ENCODE measurements at regions not wholly inside any gene's neighbourhood (a gene's known extent, or its start where the extent isn't known, plus 50 kb on each side); places are given as distances from the start of the nearest gene placed in this dataset.
A peak's percentile ranks its signal among the peaks of the same experiment; 100 is the strongest.
"Not testable (repeated sequence)": the region's sequence is repeated elsewhere in the genome, so short reads cannot be mapped to it uniquely, and the experiment has no call there.

DNA sequence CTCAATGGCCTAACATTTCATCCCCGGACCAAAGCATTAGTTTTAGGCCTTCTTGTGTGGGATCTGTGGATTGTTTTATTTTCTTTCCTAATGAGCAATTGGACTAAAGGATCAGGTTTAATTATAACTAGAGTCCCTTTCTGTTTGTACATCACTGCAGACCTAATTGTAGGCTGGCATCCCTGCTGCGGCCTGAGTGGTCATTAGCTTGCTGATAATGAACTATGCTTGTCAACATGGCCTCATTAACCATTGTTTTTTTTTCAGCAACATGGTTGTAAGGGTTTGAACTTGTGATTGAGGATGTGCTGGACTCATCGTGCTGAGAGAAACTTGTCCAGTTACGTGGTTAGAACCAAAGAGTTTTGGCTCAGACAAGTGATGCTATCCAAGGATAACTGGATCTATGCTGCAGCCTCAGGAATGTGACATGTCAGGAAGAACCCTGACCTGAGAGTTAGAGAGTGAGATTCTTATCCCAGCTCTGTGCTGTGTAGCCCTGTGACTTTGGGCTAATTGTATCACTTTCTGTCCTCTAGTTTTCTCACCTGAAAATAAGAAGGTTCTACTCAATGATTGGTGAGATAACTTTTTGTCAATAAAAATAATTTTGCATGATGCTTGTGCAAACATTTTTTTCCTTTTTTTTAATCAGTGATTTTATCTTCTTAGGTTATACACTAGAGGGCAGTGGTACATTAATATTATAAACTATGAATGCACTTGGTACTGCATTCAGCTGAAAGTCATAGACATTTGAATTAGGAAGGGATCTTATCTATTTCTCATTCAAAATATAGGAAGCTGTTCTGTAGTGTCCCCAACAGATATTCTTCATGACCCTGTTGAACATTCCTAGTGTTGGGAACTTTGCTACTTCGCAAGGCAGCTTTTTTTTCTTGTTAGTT lies 140.9 kb downstream of the RNF144B start:
- DNase-seq, result peak in 1 of 2 donors; percentile 28

DNA sequence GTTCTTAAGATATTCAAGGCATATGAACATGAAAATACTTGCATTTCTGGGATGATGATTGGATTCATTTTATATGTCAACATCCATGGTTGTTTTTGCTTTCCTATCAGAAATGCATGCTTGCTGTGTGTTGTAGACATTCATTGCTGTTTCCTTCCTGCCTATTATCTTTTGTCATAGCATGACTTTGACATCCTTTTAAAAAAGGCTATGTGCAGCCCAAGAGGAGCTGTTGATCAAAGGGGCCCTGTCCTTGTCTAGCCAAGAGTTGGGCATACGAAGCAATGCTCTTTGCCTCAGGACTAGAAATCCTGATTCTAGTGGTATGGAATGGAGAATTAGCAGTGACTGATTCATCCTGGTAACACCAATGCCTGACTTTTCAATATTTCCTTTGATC lies 143.1 kb downstream of the RNF144B start:
- DNase-seq, result no peak

GRCh38 chr6:18532139-18532538 lies 145.0 kb downstream of the RNF144B start:
- DNase-seq, result no peak

DNA sequence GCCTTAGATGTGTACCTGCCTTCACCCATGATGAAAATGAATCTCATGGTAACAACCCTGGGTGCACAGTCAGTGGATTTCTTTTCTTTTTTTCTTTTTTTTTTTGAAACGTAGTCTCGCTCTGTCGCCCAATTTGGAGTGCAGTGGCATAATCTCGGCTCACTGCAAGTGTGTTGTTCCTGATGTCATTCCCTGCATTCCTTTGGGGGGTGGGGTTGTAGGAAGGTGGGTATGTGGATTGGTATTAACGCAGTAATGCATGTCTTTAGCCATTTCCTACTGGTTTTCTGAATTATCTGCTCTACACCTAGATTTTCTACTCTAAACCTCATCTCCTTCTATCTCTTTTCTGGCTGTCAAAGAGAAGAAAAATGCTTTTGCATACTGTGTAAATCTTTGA lies 146.6 kb downstream of the RNF144B start:
- no peak for DNase-seq

- DNase-seq, result no peak
Observed at GRCh38 chr6:18536591-18537055, 149.5 kb downstream of the RNF144B start.

- DNase-seq, result no peak
Observed at GRCh38 chr6:18538315-18538714, 151.2 kb downstream of the RNF144B start.

DNA sequence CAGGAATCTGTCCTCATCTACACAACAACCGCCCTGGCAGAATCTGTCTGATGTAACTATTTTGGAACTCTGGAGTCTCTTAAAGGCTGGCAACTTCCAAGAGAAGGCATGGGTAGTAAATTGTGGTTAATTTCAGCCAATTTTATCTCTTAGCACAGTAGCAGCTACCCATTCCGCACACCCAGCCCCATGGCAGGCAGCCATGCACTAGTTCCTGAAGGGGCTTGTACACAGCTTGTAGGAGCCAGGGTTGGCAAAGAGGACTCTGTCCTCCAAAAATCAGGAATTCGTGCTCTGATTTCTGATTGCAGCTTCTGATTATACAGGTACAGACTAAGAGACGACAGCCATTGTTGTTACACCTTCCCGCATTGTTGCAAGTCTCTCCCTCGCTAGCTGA lies 155.9 kb downstream of the RNF144B start:
- no peak for DNase-seq

- not testable (repeated sequence) for DNase-seq
Observed at GRCh38 chr6:18545142-18545541, 158.0 kb downstream of the RNF144B start.

DNA sequence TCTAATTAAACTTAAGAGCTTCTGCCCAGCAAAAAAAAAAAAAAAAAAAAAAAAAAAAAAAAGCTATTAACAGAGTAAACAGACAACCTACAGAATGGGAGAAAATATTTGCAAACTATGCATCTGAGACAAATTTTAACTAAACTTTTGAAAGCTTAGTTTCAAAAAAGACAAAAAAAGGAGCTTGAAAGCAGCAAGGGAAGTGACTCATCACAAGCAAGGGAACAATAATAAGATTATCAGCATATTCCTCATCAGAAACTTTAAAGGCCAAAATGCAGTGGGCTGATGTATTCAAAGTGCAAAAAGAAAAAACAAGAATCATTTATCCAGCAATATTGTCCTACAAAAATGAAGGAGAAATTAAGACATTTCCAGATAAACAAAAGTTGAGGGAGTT lies 158.6 kb downstream of the RNF144B start:
- DNase-seq, result no peak

DNA sequence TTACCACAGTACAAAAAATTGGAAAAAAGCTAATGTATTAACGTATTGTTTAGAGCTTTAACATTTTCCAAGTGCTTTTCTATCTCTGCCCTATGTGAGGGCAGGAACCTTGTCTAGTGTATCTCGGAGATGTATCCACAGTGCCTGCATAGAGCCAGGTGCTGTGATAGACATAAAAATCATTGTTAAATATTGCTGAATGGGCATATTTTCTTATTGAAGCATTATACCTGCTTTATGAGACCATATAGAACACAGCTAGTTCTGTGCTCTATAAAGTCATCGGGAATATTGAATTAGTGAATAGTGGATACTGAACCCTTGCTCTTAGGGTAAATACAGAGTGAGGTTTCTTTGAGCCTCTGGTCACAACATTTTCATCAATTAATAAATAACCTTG lies 163.0 kb downstream of the RNF144B start:
- DNase-seq, result no peak

DNA sequence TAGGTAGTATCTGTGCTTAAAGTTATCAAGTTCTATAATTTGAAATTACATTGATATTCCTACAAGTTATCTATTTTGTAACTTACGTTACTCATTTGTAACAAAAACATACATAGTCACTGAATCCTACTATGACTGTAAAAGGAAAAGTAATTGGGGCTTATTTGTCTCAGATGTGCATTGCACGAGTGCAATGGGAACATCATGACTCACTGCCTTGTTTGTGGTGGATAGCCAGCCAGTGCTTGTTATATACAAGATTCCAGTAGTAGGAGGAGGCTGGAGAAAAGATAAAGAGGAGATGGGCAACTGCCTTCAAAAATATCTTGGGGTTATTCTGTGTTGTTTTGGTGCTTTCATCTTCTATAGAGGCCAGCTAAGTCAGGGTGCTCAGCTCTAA lies 164.1 kb downstream of the RNF144B start:
- DNase-seq, result no peak

GRCh38 chr6:18555750-18556149 lies 168.6 kb downstream of the RNF144B start:
- no peak for DNase-seq

DNA sequence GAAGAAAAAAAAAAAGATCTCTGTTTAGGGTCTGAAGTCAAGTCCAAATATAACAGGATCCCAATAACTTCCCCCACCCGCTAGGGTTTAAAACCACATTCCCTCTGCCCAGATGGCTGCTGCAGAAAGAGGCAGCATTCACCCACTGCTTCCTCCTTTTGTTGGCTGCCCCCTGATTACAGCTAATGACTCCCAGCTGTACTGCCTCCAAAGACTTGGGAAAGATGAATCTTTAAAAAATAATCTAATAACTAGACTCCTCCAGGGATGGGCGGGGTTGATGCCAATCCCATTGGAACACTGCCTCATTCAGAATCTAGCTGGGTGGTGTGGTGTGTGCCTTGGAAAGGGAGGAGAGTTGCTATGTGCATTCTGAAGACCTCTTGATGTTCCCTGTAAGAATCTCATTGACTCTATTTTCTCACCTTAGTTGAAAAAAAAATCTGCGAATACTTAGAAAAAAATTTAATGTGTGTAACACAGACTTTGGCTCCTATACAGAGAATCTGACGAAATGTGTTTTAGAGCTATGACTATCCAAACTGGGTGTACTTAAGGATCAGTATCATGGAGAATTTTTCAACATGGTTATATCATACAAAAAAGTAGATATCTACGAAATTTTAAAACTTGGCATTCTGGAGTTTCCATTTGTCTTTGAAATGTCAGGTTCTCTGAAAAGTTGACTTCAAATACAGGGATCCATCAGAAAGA lies 174.0 kb downstream of the RNF144B start:
- DNase-seq, result peak in 1 of 2 donors; percentile 10

GRCh38 chr6:18562726-18563125 lies 175.6 kb downstream of the RNF144B start:
- DNase-seq, result no peak

DNA sequence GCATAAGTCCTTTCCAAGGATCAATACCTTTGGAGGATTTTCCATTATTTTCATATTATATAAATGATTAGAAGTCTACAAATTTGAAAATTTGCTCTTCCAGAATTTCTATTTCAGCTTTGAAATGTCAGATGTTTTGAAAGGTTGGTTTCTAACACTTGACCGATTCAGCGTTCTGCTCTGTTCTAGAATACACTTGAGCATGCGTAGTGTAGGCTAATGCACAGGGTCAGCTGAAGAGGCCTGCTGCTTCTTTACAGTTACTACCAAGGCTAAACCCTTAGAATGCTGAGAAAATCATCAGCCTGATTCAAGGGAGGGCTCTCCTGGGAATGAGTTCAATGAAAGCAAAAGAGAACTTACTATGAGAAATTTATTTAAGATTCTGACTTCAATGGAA lies 177.6 kb downstream of the RNF144B start:
- DNase-seq, result no peak

GRCh38 chr6:18565231-18565630 lies 178.1 kb downstream of the RNF144B start:
- DNase-seq, result no peak

GRCh38 chr6:18567380-18567779 lies 180.2 kb downstream of the RNF144B start:
- no peak for DNase-seq

GRCh38 chr6:18577491-18577890 lies 190.3 kb downstream of the RNF144B start:
- no peak for DNase-seq

GRCh38 chr6:18579166-18579565 lies 192.0 kb downstream of the RNF144B start:
- no peak for DNase-seq

DNA sequence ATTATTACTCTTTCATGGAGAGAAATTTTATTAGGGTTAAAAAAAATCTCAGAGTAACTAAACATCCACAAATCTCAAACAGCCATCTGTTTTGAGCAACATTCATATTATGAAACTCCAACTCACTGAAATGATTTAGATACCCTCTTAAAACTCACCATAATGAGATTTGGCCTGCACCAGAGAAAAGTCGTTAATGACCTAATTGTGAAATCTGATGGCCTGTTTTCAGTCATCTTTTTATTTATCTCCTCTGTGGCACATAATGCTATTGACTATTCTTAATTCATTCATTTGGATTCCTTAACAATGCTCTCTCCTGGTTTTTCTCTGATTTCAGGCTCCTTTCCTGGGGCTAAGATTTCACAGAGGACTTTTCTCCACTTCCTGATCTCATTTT lies 192.7 kb downstream of the RNF144B start:
- no peak for DNase-seq

GRCh38 chr6:18584372-18584771 lies 197.2 kb downstream of the RNF144B start:
- DNase-seq, result no peak

DNA sequence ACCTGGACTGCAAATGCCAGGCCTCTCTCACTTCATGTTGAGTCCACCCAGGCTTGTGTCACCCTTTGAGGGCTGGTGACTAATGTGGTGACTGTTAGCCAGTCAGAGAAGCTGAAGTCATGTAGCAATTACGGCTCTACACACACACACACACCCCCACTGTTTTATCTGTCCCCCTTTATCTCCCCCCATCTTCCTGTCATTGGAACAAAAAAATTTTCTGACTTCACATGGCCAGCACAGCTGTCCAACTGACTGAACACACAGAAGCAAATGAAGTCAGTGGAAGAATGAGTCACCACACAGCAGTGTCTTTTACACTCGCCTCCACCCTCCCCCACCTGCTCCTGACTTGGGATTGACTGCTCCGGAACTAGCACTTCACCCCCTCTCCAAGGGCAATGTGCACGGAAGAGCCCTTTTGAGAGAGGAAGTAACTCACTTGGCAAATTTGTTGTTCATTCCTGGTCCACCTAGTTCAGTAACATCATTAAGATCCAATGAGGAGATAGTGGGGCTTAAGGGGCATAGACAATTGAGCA lies 198.0 kb downstream of the RNF144B start:
- DNase-seq, result peak in 1 of 2 donors; percentile 67

GRCh38 chr6:18586133-18586532 lies 199.0 kb downstream of the RNF144B start:
- DNase-seq, result no peak
